ENCODE measurements at regions not wholly inside any gene's neighbourhood (a gene's known extent, or its start where the extent isn't known, plus 50 kb on each side); places are given as distances from the start of the nearest gene placed in this dataset.
A peak's percentile ranks its signal among the peaks of the same experiment; 100 is the strongest.

- no peaks in the 10 kb centered on the region for H4K20me1 ChIP-seq
- H3K4me1 ChIP-seq: peaks cover 0 to 8% (median 7%) of the 10 kb centered on the region in 10 experiments; a peak in 12 of 20 replicates
- H3K9me3 ChIP-seq (replicated peaks in 1 of 11): no peaks in the 10 kb centered on the region
- H3K36me3 ChIP-seq: no peaks in the 10 kb centered on the region
- H3K4me3 ChIP-seq: no peak overlapping the region
- no peak for TF ChIP-seq Cebpa-rat (IDR thresholded peaks at IDR 0.05)
- no peak overlapping the region for H3K27ac ChIP-seq
- H3K4me2 ChIP-seq: no peak overlapping the region
- H3K9ac ChIP-seq: no peak overlapping the region
- no peaks in the 10 kb centered on the region for H3K27me3 ChIP-seq
Measured at GRCh38 chr1:8251635-8252034, 66.3 kb upstream of the SLC45A1 start.

GRCh38 chr1:8249838-8250237 lies 68.1 kb upstream of the SLC45A1 start:
- Histone ChIP-seq H3K36me3 (no peaks in the 10 kb centered on the region), H3K9me3 (replicated peaks in 1 of 11) (no peaks in the 10 kb centered on the region), H4K20me1 (no peaks in the 10 kb centered on the region), H3K4me1 (peaks cover 0 to 8% (median 7%) of the 10 kb centered on the region in 10 experiments; a peak in 12 of 20 replicates), H3K4me2 (peak overlapping the region in 8 of 11 experiments; percentile 2 to 60 (median 44); a peak in 14 of 22 replicates), H3K27ac (no peak overlapping the region), H3K27me3 (no peaks in the 10 kb centered on the region), H3K4me3 (no peak overlapping the region), H3K9ac (no peak overlapping the region)
- no peak for TF ChIP-seq Cebpa-rat (IDR thresholded peaks at IDR 0.05)

DNA sequence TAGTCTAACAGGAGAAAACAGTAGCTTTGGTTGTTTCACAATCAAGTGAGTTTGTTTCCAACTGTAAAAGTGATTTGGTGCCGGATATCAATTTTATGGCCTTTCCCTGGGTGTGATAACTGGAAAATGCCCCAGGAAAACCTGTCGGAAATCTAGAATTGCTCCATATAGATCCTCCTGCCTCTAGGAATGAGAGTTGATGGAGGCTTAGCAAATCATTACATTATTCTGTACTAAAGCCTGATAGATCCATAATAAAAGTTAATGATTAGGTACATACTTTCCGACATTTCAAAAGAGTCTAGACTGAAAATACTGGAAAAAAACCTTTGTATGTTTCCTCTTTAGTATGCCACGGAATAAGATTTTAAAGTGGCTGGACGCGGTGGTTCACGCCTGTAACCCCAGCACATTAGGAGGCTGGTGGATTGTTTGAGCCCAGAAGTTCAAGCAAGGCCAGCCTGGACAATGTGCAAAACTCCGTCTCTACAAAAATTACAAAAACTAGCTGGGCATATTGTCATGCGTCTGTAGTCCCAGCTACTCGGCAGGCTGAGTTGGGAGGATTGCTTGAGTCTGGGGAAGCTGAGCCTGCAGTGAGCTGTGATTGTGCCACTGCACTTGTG lies 70.0 kb upstream of the SLC45A1 start:
- H3K27me3 ChIP-seq: no peaks in the 10 kb centered on the region
- no peak overlapping the region for H3K4me3 ChIP-seq
- H3K9me3 ChIP-seq (replicated peaks in 1 of 11): no peaks in the 10 kb centered on the region
- peaks cover 0 to 8% (median 7%) of the 10 kb centered on the region in 10 experiments; a peak in 12 of 20 replicates for H3K4me1 ChIP-seq
- no peak overlapping the region for H3K4me2 ChIP-seq
- no peak for TF ChIP-seq Cebpa-rat (IDR thresholded peaks at IDR 0.05)
- no peaks in the 10 kb centered on the region for H4K20me1 ChIP-seq
- no peak overlapping the region for H3K27ac ChIP-seq
- H3K36me3 ChIP-seq: no peaks in the 10 kb centered on the region
- no peak overlapping the region for H3K9ac ChIP-seq

GRCh38 chr1:8244304-8244703 lies 73.6 kb upstream of the SLC45A1 start:
- TF ChIP-seq Cebpa-rat (IDR thresholded peaks at IDR 0.05): no peak
- Histone ChIP-seq H3K4me2 (no peak overlapping the region), H3K9me3 (replicated peaks in 1 of 11) (no peaks in the 10 kb centered on the region), H3K27me3 (no peaks in the 10 kb centered on the region), H3K36me3 (no peaks in the 10 kb centered on the region), H3K4me1 (peaks cover 6 to 13% (median 10%) of the 10 kb centered on the region in 10 experiments; a peak in 19 of 20 replicates), H3K27ac (no peak overlapping the region), H3K9ac (no peak overlapping the region), H3K4me3 (no peak overlapping the region), H4K20me1 (no peaks in the 10 kb centered on the region)

GRCh38 chr1:8242498-8242897 lies 75.4 kb upstream of the SLC45A1 start:
- Histone ChIP-seq H3K9ac (no peak overlapping the region), H3K4me3 (no peak overlapping the region), H3K4me2 (no peak overlapping the region), H3K36me3 (no peaks in the 10 kb centered on the region), H3K27me3 (no peaks in the 10 kb centered on the region), H4K20me1 (no peaks in the 10 kb centered on the region), H3K27ac (no peak overlapping the region), H3K4me1 (peaks cover 13 to 23% (median 20%) of the 10 kb centered on the region in 10 experiments; a peak in 19 of 20 replicates), H3K9me3 (replicated peaks in 1 of 11) (no peaks in the 10 kb centered on the region)
- no peak for TF ChIP-seq Cebpa-rat (IDR thresholded peaks at IDR 0.05)

DNA sequence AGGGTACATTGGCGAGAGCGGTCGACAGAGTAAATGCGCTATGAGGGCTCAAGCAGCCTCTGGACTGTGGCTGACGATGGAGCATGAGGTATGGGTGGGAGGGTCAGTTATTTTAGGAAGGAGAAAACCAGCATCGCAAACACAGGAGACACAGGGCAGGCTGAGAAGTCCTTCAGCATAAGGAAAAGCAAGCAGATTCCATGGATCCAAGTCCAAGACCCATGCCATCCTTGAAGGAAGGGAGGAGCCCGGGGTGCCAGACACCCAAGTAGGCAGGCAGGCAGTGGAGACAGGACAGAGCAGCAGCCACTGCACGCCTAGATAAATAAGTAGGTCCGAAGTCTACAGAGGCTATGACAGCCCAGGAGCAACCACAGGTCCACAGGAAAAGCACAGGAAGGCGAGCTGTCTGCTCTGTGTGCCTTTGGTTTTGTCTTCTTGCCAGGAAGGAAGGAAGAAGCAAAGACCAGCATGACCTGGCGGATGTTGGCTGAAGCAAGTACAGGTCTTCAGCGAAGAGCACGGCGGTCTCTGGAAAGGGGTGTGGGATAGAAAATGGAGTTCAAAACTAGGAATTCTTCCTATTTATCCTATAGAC lies 76.4 kb upstream of the SLC45A1 start:
- no peak for TF ChIP-seq Cebpa-rat (IDR thresholded peaks at IDR 0.05)
- H3K9ac ChIP-seq: peak overlapping the region in 1 of 11 experiments; percentile 18; a peak in 1 of 22 replicates
- H3K36me3 ChIP-seq: no peaks in the 10 kb centered on the region
- no peaks in the 10 kb centered on the region for H3K27me3 ChIP-seq
- H3K4me1 ChIP-seq: peaks cover 13 to 26% (median 21%) of the 10 kb centered on the region in 10 experiments; a peak in 19 of 20 replicates
- H3K4me2 ChIP-seq: peak overlapping the region; percentile 47 to 83 (median 66)
- H3K4me3 ChIP-seq: no peak overlapping the region
- H3K9me3 ChIP-seq (replicated peaks in 1 of 11): no peaks in the 10 kb centered on the region
- H4K20me1 ChIP-seq: no peaks in the 10 kb centered on the region
- no peak overlapping the region for H3K27ac ChIP-seq

DNA sequence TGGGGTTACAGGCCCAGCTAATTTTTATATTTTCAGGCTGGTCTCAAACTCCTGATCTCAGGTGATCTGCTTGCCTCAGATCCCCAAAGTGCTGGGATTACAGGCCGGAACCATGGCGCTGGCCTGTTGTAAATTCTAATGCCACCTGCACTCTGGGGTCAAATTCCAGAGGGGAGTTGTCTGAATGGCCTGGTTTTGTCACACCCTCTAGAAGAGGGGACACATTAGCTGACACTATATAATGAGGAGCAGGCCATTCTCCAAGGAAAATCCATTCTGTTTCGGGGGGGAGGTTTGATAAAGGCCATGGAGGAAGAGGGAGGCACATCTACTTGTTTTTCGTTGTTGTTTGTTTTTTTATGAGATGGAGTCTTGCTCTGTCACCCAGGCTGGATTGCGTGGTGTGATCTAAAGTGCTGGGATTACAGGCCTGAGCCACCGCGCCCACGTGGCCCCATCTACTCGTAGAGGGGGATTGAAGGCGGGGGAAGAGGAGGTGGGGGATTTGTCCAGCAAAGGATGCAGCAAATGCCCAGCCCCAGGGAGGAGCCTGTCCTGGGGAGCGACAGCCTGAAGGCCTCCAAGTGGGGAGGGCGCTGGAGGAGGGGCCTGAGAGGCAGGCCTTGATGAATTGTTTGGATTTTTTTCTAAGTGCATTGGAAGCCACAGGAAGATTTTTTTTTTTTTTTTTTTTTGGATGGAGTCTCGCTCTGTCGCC lies 78.4 kb upstream of the SLC45A1 start:
- Histone ChIP-seq H3K9me3 (replicated peaks in 1 of 11) (no peaks in the 10 kb centered on the region), H3K27me3 (no peaks in the 10 kb centered on the region), H3K36me3 (no peaks in the 10 kb centered on the region), H3K4me1 (peaks cover 13 to 26% (median 21%) of the 10 kb centered on the region in 10 experiments; a peak in 19 of 20 replicates), H3K4me3 (no peak overlapping the region), H4K20me1 (no peaks in the 10 kb centered on the region), H3K4me2 (no peak overlapping the region), H3K27ac (no peak overlapping the region), H3K9ac (no peak overlapping the region)
- no peak for TF ChIP-seq Cebpa-rat (IDR thresholded peaks at IDR 0.05)

DNA sequence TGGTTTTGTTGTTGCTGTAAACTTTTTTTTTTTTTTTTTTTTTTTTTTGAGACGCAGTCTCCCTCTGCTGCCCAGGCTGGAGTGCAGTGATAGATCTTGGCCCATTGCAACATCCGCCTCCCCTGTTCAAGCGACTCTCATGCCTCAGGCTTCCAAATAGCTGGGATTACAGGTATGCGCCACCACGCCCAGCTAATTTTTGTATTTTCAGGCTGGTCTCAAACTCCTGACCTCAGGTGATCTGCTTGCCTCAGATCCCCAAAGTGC lies 78.9 kb upstream of the SLC45A1 start:
- Histone ChIP-seq H3K27me3 (no peaks in the 10 kb centered on the region), H3K9me3 (replicated peaks in 1 of 11) (no peaks in the 10 kb centered on the region), H3K36me3 (no peaks in the 10 kb centered on the region), H3K4me2 (no peak overlapping the region), H3K4me3 (no peak overlapping the region), H3K4me1 (peaks cover 13 to 26% (median 21%) of the 10 kb centered on the region in 10 experiments; a peak in 19 of 20 replicates), H3K27ac (no peak overlapping the region), H4K20me1 (no peaks in the 10 kb centered on the region; a peak in 1 of 22 replicates), H3K9ac (no peak overlapping the region)
- TF ChIP-seq Cebpa-rat (IDR thresholded peaks at IDR 0.05): no peak

DNA sequence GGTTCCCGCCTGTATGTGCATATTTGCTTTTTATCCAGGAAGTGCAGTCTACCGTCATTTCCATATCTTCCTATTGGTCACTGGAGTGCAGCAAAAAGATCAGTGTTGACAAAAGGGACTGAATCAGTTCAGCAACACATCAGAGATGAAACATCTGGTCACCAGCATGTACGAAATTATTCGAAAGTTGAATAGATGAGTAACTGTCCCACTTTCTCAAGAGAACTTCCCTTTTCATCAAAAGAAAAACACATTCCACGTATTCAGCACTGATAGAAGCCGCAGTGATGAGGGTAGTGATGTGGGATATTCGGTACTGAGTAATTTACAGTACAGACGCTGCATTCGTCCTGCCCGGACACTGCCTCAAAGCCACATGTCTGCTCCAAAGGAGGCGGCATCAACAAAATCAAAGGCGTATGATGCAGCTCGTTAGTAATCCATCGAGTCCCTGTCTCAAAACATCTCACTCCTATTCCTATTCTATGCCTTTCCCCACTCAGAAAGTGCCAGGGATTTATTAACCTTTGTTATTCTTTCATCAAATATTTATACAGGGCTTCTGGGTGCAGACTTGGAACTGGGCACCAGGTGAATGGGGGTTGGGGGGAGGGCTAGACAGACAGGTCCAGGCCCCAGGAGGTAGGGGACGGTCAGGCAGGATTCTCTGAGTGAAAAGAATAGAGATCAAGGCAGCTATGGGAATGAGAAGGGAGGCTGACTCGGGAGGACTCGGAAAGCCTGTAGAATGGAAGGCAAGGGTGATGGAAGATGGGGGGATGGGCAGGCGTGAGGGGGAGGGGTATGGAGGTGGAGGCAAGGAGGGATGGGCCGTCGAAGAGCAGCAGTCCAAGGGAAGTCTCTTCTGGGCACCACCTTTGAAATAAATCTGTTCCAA lies 79.5 kb upstream of the SLC45A1 start:
- no peak for TF ChIP-seq Cebpa-rat (IDR thresholded peaks at IDR 0.05)
- no peaks in the 10 kb centered on the region for H3K9me3 ChIP-seq (replicated peaks in 1 of 11)
- H3K36me3 ChIP-seq: no peaks in the 10 kb centered on the region
- H4K20me1 ChIP-seq: no peaks in the 10 kb centered on the region; a peak in 1 of 22 replicates
- no peak overlapping the region for H3K9ac ChIP-seq
- H3K4me2 ChIP-seq: peak overlapping the region in 10 of 11 experiments; percentile 1 to 55 (median 40); a peak in 15 of 22 replicates
- H3K4me1 ChIP-seq: peaks cover 13 to 26% (median 21%) of the 10 kb centered on the region in 10 experiments; a peak in 19 of 20 replicates
- H3K27me3 ChIP-seq: no peaks in the 10 kb centered on the region
- H3K4me3 ChIP-seq: no peak overlapping the region
- H3K27ac ChIP-seq: no peak overlapping the region; a peak in 1 of 22 replicates

Data from BLaER1 treated with 17β-estradiol and CSF1 and Interleukin-3, amounts not matched to agents 10 nM and 100 nM (cell line).